ACC112 (cell line): ENCODE measurements at regions not wholly inside any gene's neighbourhood (a gene's known extent, or its start where the extent isn't known, plus 50 kb on each side); places are given as distances from the start of the nearest gene placed in this dataset.

Source experiments
- H2AFZ ChIP-seq: fragments of 200-600 bp; sonication (generic); one replicate; pipeline ENCODE4 v1.6.0; 2017; ENCODE audit warnings: antibody characterized with exemption, low read length; ENCODE audit not compliant: unreplicated experiment
- H3K27ac ChIP-seq: fragments of 200-600 bp; sonication (generic); 2 replicates; pipeline ENCODE4 v1.5.1; 2014; ENCODE audit warnings: low read depth, mild to moderate bottlenecking, antibody characterized with exemption, low read length, moderate library complexity
- H3K27me3 ChIP-seq: fragments of 200-600 bp; sonication (generic); 2 replicates; pipeline ENCODE4 v1.6.1; 2014; ENCODE audit warnings: mild to moderate bottlenecking, antibody characterized with exemption, low read length, moderate library complexity, mixed read lengths; ENCODE audit not compliant: insufficient read depth
- H3K36me3 ChIP-seq: fragments of 200-600 bp; sonication (generic); 2 replicates; pipeline ENCODE4 v1.6.1; 2016; ENCODE audit warnings: mild to moderate bottlenecking, antibody characterized with exemption, low read length, moderate library complexity, mixed read lengths; ENCODE audit not compliant: insufficient read depth
- H3K4me1 ChIP-seq: fragments of 200-600 bp; sonication (generic); one replicate; pipeline ENCODE4 v1.6.1; 2016; ENCODE audit warnings: low read length, mixed read lengths; ENCODE audit not compliant: insufficient read depth, unreplicated experiment, control insufficient read depth
- H3K4me3 ChIP-seq: fragments of 200-600 bp; sonication (generic); 2 replicates; pipeline ENCODE4 v1.5.1; 2014; ENCODE audit warnings: mild to moderate bottlenecking, low read depth, low read length
- H3K79me2 ChIP-seq: fragments of 200-600 bp; sonication (generic); one replicate; pipeline ENCODE4 v1.6.0; 2016; ENCODE audit warnings: low read length; ENCODE audit not compliant: control insufficient read depth, unreplicated experiment, insufficient read depth

GRCh38 chr19:28793391-28794168 lies 419.4 kb downstream of the UQCRFS1 start:
- peaks cover 36% of the 10 kb centered on the region for H3K27me3 ChIP-seq

GRCh38 chr19:28785971-28786370 lies 427.0 kb downstream of the UQCRFS1 start:
- H2AFZ ChIP-seq, result no peak overlapping the region
- no peak overlapping the region for H3K27ac ChIP-seq
- peaks cover 3% of the 10 kb centered on the region; the same call in 1 of the 2 replicates for H3K27me3 ChIP-seq
- no peaks in the 10 kb centered on the region for H3K36me3 ChIP-seq
- H3K79me2 ChIP-seq, result no peaks in the 10 kb centered on the region
- H3K4me1 ChIP-seq, result no peaks in the 10 kb centered on the region
- H3K4me3 ChIP-seq, result no peak overlapping the region

More at GRCh38 chr19:28793391-28794168, 419.4 kb downstream of the UQCRFS1 start:
- H3K79me2 ChIP-seq, result no peaks in the 10 kb centered on the region
- no peaks in the 10 kb centered on the region for H3K4me1 ChIP-seq
- no peaks in the 10 kb centered on the region for H3K36me3 ChIP-seq
- no peak overlapping the region for H3K4me3 ChIP-seq
- H3K27ac ChIP-seq, result no peak overlapping the region
- H2AFZ ChIP-seq, result no peak overlapping the region

- no peaks in the 10 kb centered on the region for H3K79me2 ChIP-seq
- H3K36me3 ChIP-seq, result no peaks in the 10 kb centered on the region
- no peak overlapping the region for H3K4me3 ChIP-seq
- H3K4me1 ChIP-seq, result no peaks in the 10 kb centered on the region
- H3K27me3 ChIP-seq, result no peaks in the 10 kb centered on the region
- no peak overlapping the region for H2AFZ ChIP-seq
- no peak overlapping the region for H3K27ac ChIP-seq
Observed at GRCh38 chr19:28764066-28764465, 448.9 kb downstream of the UQCRFS1 start.

- Histone ChIP-seq H3K36me3 (no peaks in the 10 kb centered on the region), H3K4me1 (no peaks in the 10 kb centered on the region), H3K27me3 (no peaks in the 10 kb centered on the region), H3K79me2 (no peaks in the 10 kb centered on the region), H3K27ac (no peak overlapping the region), H2AFZ (no peak overlapping the region), H3K4me3 (no peak overlapping the region)
Observed at GRCh38 chr19:28746478-28746877, 466.5 kb downstream of the UQCRFS1 start.

- Histone ChIP-seq H3K4me3 (no peak overlapping the region), H2AFZ (no peak overlapping the region), H3K27me3 (no peaks in the 10 kb centered on the region), H3K4me1 (no peaks in the 10 kb centered on the region), H3K27ac (no peak overlapping the region), H3K36me3 (no peaks in the 10 kb centered on the region), H3K79me2 (no peaks in the 10 kb centered on the region)
Observed at GRCh38 chr19:28744943-28745342, 468.0 kb downstream of the UQCRFS1 start.

- H3K4me1 ChIP-seq, result no peaks in the 10 kb centered on the region
- no peak overlapping the region for H2AFZ ChIP-seq
- no peaks in the 10 kb centered on the region for H3K27me3 ChIP-seq
- no peak overlapping the region for H3K27ac ChIP-seq
- no peaks in the 10 kb centered on the region for H3K79me2 ChIP-seq
- H3K36me3 ChIP-seq, result no peaks in the 10 kb centered on the region
- H3K4me3 ChIP-seq, result no peak overlapping the region
Observed at GRCh38 chr19:28744014-28744413, 468.9 kb downstream of the UQCRFS1 start.

- Histone ChIP-seq H3K27ac (no peak overlapping the region), H2AFZ (peak overlapping the region; percentile 95)
Observed at GRCh38 chr19:28737021-28737895, 475.7 kb downstream of the UQCRFS1 start.

GRCh38 chr19:28736528-28736927 lies 476.4 kb downstream of the UQCRFS1 start:
- 0 out of 2 replicates have a peak overlapping the region, but pooled peaks have one; percentile 34 for H3K4me3 ChIP-seq

More at GRCh38 chr19:28737021-28737895, 475.7 kb downstream of the UQCRFS1 start:
- Histone ChIP-seq H3K36me3 (no peaks in the 10 kb centered on the region), H3K4me3 (0 out of 2 replicates have a peak overlapping the region, but pooled peaks have one; percentile 34), H3K27me3 (no peaks in the 10 kb centered on the region), H3K79me2 (no peaks in the 10 kb centered on the region), H3K4me1 (peaks cover 14% of the 10 kb centered on the region)

GRCh38 chr19:28731577-28731976 lies 481.4 kb downstream of the UQCRFS1 start:
- Histone ChIP-seq H2AFZ (no peak overlapping the region), H3K27ac (no peak overlapping the region), H3K79me2 (no peaks in the 10 kb centered on the region), H3K27me3 (peaks cover 30% of the 10 kb centered on the region), H3K4me3 (no peak overlapping the region), H3K36me3 (no peaks in the 10 kb centered on the region), H3K4me1 (peaks cover 2% of the 10 kb centered on the region)

More at GRCh38 chr19:28736528-28736927, 476.4 kb downstream of the UQCRFS1 start:
- Histone ChIP-seq H3K79me2 (no peaks in the 10 kb centered on the region), H3K27me3 (no peaks in the 10 kb centered on the region), H3K27ac (no peak overlapping the region), H3K4me1 (peaks cover 14% of the 10 kb centered on the region), H3K36me3 (no peaks in the 10 kb centered on the region), H2AFZ (peak overlapping the region; percentile 95)

GRCh38 chr19:28730791-28731512 lies 482.0 kb downstream of the UQCRFS1 start:
- H3K4me3 ChIP-seq, result no peak overlapping the region
- no peak overlapping the region for H2AFZ ChIP-seq
- H3K36me3 ChIP-seq, result no peaks in the 10 kb centered on the region
- no peak overlapping the region for H3K27ac ChIP-seq
- no peaks in the 10 kb centered on the region for H3K4me1 ChIP-seq
- peaks cover 30% of the 10 kb centered on the region for H3K27me3 ChIP-seq
- no peaks in the 10 kb centered on the region for H3K79me2 ChIP-seq
